ENCODE measurements at regions not wholly inside any gene's neighbourhood (a gene's known extent, or its start where the extent isn't known, plus 50 kb on each side); places are given as distances from the start of the nearest gene placed in this dataset.

DNA sequence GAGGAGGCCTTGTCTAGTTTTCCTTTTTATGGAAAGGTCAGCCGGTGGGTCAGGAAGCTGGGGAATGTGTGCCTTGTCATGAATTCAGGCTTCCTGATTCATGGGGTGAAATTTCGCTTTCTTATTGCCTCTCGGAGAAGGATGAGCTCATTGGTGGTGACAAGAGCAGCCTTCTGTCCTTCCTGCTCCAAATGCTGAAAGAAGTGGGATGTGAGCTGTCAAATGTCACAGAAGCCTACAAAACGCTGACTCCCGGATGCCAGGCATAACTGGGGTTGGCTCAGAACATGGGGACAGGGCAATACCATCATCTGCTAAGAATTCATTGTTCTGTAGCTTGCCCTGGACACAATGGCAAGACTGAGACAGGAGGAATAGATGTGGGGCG lies 55.8 kb upstream of the FAM136A start:
- CTCF ChIA-PET = no interaction called here
- DNase-seq (ENCODE audit: low spot score) = no peak

DNA sequence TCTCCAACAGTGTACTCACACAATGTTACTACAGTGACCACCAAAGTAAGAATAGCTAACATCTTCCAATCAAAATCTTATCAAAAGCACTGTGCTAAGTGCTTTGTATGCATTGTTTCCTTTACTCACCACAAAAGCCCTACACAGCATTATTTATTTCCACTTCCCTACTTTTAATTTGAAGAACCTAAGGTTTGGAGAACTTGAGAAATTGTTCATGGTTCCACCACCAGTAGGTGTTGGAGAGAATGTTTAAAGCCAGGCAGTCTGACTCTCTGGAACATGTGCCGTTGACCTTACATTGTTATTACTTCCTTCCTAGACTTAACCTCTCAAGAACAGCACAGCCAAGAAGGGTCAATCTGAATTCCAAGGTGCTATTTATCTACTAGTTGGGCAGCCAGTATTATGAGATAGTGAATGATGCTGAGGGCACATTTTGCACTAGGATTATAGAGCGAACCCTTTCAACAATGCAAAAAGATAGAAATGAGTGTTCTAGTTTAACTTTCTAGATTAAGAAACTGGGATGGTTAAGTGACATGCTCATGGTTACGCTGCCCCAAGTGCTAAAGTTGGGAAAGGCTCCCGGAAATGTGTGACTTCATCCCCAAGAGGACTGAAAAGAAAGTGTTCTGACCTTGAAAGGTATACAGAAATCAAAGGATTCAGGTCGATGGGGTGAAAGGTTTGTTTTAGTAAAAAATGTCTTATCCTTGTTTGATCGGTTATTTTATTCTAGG lies 55.2 kb upstream of the FAM136A start:
- no peak for DNase-seq (ENCODE audit: low spot score)
- ChIA-PET CTCF (interaction anchor here (1.4 kb wide), 1 partner anchor 260 kb away, joined by 4 read pairs; no protein-coding TSS in a partner anchor), POLR2A (ENCODE audit: low non-redundant PET) (no interaction called here)
- TF ChIP-seq, protein P1, sequence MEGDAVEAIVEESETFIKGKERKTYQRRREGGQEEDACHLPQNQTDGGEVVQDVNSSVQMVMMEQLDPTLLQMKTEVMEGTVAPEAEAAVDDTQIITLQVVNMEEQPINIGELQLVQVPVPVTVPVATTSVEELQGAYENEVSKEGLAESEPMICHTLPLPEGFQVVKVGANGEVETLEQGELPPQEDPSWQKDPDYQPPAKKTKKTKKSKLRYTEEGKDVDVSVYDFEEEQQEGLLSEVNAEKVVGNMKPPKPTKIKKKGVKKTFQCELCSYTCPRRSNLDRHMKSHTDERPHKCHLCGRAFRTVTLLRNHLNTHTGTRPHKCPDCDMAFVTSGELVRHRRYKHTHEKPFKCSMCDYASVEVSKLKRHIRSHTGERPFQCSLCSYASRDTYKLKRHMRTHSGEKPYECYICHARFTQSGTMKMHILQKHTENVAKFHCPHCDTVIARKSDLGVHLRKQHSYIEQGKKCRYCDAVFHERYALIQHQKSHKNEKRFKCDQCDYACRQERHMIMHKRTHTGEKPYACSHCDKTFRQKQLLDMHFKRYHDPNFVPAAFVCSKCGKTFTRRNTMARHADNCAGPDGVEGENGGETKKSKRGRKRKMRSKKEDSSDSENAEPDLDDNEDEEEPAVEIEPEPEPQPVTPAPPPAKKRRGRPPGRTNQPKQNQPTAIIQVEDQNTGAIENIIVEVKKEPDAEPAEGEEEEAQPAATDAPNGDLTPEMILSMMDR (conservative IDR thresholded peaks at IDR 0.05; ENCODE audit: low read depth) = no peak
- no peak overlapping the region for H3K27ac ChIP-seq

More for the DNA sequence above, 55.8 kb upstream of the FAM136A start:
- POLR2A ChIA-PET (ENCODE audit: low non-redundant PET) = no interaction called here
- H3K27ac ChIP-seq = no peak overlapping the region
- TF ChIP-seq, protein P1 (conservative IDR thresholded peaks at IDR 0.05; ENCODE audit: low read depth) = no peak

DNA sequence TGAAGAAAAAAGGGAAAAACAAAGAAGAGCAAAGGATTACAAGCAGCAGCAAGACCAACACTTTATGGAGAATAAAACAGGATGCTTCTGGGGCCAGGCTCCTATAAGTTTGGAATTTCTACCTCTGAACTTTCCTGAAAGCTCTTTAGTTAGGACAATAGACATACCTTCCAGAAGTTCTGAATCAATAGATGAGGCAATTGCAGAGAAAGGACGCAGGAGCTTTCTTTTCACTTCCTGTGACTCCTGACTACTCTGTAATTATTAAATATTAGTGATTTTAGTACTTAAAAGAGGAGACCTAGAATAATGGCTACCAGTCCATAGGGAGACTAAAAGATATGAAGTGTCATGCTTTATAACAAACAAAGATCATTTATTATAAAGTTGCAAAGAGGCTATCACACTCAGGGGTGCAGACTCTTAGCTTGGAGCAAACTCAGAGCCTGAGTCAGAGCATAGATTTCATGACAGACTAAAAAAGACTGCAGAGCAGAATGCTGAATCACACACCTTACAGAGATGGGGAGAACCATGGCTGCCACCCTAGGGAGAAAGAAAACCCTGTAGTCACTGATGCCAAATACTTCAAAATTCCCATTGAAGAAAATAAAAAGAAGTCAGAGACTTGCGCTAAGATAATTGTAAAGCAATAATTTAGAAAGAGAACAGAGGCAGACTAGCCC lies 52.5 kb upstream of the FAM136A start:
- TF ChIP-seq, protein P1 (conservative IDR thresholded peaks at IDR 0.05; ENCODE audit: low read depth) = no peak
- CTCF ChIA-PET = interaction anchor here (0.6 to 1.0 kb wide), 2 partner anchors 20 to 197 kb away, joined by 3 to 4 read pairs; no protein-coding TSS in a partner anchor
- POLR2A ChIA-PET (ENCODE audit: low non-redundant PET) = no interaction called here
- DNase-seq (ENCODE audit: low spot score) = peak; percentile 42
- no peak overlapping the region for H3K27ac ChIP-seq
